GM12872 (cell line): ENCODE measurements at regions not wholly inside any gene's neighbourhood (a gene's known extent, or its start where the extent isn't known, plus 50 kb on each side); places are given as distances from the start of the nearest gene placed in this dataset.

Experiments
- TF ChIP-seq, protein P1 (sequence below): IDR thresholded peaks from 3 replicates; pipeline ENCODE4 v1.5.1; 2011; ENCODE audit warnings: low read depth, mild to moderate bottlenecking, low read length, moderate library complexity; ENCODE audit not compliant: insufficient read depth

DNA sequence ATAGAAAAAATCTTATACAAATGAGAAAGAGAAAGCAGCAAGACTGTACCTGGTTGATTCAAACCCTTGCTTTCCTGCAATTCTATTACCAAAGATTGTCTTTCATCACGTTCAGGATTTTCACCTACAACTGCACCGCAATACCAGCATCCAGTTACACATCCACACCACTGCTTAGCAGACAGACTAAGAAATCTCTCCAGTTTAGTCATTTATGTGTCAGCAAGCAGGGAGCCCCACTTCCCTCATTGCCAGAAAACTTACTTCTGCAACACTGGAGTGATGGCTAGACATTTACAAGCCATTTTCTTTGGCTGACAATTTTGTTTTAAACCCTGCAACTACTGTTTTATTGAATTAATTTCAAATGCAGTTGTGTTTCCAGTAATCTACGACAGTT lies 359.6 kb upstream of the MEOX2 start:
- TF ChIP-seq, protein P1, sequence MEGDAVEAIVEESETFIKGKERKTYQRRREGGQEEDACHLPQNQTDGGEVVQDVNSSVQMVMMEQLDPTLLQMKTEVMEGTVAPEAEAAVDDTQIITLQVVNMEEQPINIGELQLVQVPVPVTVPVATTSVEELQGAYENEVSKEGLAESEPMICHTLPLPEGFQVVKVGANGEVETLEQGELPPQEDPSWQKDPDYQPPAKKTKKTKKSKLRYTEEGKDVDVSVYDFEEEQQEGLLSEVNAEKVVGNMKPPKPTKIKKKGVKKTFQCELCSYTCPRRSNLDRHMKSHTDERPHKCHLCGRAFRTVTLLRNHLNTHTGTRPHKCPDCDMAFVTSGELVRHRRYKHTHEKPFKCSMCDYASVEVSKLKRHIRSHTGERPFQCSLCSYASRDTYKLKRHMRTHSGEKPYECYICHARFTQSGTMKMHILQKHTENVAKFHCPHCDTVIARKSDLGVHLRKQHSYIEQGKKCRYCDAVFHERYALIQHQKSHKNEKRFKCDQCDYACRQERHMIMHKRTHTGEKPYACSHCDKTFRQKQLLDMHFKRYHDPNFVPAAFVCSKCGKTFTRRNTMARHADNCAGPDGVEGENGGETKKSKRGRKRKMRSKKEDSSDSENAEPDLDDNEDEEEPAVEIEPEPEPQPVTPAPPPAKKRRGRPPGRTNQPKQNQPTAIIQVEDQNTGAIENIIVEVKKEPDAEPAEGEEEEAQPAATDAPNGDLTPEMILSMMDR, result no peak

DNA sequence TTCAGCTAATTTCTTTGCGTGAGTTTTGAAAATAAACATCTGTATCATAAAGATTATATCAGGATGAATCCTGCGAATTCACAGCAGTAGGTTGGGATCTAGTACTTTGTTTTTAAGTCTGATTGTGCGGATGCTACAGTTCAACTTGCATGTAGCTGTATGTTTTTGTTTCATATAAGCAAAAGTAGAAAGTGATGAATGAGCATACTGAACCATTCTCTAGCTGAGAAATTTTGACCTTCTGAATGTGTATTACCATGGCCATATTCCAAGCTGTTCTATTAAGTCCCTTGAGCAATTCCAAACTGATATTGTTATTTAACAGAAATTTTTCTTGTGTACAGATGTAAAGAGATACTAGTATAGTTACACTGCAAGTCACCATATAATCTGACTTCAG lies 358.8 kb upstream of the MEOX2 start:
- TF ChIP-seq, protein P1, result no peak

DNA sequence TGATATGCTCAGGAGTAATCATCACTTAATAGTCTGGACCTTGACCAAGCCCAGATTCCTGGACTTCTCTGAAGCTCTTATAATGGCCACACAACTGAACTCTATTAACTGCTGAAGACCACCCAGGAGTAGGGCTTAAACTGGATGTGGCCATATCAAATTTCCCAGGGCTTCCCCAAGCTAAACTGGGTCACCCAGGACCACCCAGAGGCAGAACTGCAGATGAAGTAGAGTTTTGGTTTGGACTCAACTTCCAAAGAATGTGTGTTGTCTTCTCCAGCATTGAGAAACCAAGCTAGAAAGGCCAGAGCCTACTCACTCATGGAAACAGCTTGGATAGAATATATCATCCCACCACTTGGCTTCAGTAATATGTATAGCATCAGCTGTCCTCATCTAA lies 358.2 kb upstream of the MEOX2 start:
- TF ChIP-seq, protein P1, result no peak

DNA sequence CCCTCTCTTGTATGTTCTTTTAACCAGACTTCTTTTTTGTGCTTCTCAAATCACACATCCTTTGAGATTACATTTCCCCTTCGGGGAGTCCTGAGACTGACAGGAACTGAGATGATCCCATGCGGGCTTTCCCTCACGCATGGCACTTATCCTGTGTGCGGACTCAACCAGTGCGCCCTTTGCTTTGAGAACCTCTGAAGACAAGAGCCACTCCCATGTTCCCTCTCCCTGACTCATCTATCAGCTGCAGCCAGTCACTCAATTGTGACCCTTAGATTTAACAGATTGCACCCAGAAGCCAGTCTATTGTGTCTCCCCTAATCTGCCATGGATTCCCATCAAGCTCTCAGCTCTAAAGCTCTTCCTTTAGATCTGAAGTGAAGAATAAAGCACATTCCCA lies 353.9 kb upstream of the MEOX2 start:
- TF ChIP-seq, protein P1, result no peak

DNA sequence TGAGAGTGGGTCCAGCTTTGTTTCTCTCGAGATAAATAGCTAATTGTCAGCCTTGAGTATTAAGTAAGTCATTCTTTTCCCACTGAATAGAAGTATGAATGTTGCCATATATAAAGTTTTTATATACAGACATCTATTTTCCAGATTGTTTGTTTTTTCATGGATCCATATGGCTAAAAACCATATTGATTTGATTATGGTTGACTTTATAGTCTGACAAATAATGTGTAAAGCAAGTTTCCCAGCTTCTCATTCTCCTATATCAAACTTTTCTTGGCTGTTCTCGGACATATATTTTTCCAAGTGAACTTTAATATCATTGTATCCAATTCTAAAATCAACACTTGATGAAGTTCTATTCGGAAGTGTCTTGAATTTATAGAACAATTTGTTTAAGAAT lies 352.4 kb upstream of the MEOX2 start:
- TF ChIP-seq, protein P1, result no peak

DNA sequence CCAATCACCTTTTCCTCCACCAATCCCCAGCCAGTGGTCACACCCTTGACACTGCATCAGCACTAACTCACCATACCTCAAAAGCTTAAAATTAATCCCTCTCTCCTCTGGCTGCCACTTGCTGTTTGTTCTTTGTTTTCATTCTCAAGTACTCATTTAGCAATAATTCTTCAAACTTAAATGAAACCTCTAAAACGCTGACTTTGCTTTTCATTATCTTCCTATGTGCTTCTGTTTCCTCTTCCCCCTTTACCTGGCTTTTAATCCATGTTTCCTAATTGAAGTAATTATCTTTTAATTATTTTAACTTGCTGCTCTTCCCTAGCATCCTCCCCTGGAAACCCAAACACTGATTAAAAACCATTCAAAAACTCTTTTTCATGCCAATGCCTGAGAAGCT lies 348.9 kb upstream of the MEOX2 start:
- TF ChIP-seq, protein P1, result no peak

DNA sequence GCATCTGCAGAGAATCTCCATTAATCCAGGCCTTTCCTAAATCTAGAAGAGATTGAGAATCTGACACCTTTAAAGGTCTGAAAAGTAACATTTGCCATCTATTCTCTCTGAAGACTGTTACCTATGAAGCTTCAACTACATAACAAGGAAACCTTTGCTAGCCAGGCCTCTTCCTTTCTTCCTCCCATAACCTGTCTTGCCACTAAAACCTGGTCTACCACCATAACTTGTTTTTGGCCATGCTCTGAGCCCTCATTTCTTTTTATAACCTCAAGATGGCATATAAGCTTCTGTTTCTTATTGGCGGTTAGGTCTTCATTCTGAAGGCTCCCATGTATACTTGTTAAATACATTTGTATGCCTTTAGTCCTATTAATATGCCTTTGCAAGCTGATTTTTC lies 348.4 kb upstream of the MEOX2 start:
- TF ChIP-seq, protein P1, result no peak

DNA sequence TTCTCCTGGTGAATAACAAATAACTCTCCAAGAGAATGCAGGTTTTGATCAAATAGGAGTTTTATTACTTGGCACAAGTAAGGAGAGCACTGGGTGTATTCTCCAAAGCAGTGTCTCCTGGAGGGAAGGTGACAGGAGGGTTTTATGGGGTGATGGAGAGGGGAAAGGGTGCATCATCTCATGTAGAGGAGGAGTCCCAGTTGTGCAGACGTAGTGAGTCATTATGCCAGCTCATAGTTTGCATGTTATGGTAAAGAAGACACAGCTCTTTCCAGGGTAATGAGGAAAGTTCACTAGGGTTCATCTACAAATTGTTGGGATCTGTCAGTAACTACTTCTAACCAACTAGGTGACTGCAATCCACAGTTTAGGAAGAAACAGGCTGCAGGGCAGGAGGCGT lies 347.9 kb upstream of the MEOX2 start:
- TF ChIP-seq, protein P1, result no peak
